NCI-H2029 (cell line): ENCODE measurements at regions not wholly inside any gene's neighbourhood (a gene's known extent, or its start where the extent isn't known, plus 50 kb on each side); places are given as distances from the start of the nearest gene placed in this dataset.
A peak's percentile ranks its signal among the peaks of the same experiment; 100 is the strongest.

Experiments
- DNase-seq: peaks from one replicate; lab custom pipeline; 2025; lab: John Stamatoyannopoulos, UW

DNA sequence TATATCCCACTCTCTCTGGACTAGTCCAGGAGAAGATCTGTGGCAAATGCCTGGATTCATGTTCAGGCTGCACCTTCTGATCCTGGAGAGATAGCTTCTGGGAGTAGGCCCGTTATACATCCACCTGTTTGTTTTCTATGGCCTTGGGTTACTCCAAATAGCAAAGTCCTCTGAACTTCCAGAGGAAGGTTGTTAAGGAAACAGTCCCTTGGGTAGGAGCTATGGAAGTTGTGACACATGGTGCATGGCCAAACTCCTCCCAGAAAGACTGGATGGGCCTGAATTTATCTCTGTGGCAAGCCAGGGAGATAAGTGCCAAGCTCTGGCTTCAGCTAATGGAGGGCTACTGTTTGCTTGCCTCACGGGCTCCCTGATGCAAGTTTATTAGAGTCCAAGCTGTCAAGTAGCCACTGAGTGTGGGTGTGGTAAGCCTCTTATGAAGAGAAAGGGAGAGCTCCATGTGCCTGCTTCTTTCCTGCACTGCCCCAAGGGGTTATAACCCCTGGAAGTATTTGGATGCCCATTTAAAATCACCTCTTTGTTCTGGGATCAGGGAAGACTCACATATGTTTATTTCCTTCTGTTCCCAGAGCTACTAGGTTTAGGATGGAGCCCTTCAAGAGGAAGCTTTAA lies 328.7 kb upstream of the ATP11B start:
- no peak for DNase-seq

DNA sequence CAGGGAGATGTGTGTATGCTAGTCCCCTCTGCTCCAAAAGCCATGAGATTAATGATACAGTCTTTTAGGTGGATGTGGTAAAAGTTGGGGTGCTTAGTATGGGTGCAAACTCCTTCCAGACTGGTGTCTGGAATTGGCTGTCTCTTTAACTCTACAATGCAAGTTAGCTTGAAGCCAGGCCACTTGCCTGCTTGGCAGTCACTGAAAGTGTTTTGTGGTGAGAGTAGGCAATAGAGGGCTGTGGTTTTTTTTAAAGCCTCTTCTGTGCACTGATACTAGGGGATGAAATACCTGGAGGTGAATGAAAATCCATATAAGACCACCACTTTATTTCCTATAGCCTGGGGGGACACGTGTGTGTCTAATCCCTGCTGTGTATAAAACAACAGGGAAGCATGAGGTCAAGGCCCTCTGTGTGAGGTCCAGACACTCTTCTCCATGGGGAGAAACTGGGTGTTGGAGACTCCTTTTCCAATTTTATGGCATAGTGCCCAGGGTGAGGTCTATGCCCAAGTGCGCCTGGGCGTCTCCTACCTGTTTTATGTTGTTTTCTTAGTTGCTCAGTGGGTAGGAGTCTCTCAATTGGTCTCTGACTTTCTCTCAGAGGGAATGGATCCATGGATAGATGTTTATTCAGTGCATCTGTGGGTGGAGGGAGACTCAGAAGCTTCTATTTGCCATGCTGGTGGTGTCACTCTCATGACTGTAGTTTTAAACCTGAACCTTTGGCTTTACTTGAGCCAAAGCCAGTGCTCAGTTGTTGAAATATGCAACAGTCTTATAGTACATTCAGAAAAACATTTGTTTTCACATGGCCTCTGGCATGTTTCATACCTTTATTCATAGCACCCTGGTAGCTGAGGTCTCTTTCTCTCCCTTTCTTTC lies 327.8 kb upstream of the ATP11B start:
- peak; percentile 87 for DNase-seq

DNA sequence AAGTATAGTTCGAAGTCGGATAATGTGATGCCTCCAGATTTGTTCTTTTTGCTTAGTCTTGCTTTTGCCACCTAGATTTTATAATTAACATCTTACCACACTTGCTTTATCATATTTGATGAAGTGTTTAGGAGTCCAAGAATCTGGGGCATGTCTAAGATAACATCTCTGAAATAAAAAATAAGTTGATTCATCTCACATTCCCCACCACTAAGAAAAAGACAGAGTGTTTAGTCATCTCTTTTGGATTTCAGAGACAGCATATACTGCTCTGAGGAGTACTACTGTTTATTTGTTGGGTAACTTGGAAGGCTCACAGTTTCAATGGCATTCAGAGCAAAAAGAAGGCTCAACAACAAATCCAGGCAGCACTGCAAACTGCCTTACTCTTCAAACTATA lies 324.2 kb upstream of the ATP11B start:
- DNase-seq, result no peak

DNA sequence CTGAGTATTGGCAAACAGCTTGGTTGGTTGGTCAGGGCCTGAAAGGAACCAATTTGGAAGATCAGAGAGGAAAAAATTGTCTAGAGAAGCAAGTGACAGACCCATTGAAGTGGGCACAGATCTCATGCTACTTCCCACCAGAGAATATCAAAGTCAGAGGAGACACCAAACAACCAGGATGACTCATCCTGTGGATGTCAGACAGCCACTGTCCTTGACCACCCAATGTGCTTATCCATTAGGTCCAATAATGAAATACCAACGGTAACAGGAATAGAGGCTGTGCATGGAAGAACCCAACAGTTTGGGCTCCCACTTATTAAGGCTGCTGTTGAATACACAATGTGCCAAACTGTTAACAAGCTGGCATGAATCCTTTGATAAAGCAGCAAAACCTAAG lies 323.1 kb upstream of the ATP11B start:
- DNase-seq, result no peak

DNA sequence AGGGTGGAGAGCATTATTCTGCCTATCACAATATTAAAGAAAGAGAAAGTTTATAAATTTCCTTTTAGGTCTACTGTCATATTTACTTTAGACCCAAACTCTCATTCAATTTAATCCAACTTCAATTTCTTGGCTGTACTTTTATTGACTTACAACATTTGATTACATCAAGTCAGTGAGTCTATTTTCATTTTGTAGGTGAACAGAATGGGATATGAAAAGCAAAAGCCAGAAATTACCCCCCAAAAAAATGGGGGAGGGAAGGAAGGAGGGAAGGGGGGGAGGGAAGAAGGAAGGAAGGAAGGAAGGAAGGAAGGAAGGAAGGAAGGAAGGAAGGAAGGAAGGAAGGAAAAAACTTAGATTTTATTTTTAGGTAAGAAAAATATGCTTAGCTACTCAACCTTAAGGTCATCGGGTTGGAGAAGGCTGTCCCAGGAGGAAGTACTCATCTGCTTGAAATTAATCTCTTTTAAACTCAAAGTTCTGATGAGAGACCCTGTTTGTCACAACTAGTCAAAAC lies 320.1 kb upstream of the ATP11B start:
- DNase-seq, result no peak

DNA sequence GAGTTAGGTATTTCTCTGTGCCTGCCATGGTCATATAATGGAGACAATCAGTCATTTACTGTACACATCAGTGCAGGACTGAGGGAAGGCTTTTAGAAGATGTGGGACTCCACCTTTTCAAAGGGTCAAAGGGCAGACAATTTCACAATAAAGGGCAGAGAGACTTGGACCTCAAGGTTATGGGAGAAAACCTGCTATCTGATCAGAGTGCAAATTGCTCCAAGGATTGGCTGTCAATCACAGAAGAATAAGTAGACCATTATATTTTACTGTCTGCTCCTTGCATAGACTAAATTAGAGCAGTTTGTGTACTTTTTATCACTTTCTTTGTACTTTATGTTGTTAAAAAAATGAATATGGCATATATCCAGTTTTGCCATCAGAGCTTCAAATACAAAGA lies 314.9 kb upstream of the ATP11B start:
- DNase-seq, result no peak

DNA sequence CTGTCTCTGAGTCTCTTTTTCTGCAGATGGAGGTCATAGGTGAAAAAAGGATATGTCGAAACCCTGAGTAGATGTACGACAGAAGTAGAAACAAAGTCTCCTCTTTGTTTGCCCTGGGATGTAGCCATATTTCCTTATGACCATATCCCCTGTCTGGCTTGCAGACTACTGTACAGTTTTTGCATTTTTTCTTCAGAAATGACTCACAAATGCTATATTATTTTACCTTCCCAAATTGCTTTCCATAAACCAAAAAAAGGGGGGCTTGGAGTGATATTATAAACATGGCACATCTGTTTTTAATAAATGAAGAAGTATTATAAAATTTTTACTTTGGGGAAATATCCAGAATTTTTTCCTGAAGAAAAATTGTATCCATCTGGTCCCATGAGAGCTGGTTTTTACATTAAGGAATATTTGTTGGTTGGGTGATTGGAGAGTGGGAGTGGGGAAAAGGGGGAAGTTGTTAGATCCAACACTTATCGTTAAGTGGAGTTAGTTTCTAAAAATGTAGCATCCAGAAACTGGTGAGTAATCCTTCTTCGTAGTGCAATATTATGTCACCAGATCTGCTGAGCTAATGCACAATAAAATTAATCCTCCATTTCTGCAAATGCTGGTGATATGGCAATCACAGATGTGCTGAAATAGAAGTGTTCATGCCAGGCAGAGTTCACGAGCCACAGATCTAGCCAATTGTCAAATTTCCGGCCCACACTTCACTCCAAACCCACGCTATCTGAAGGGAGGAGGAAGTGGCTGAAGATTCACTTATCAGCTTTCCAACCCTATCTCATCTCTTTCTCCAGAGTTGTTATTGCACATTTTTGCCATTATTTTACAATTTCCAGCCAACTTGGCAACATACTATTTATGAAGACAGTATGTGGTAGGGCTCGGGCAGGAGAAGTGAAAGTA lies 313.6 kb upstream of the ATP11B start:
- DNase-seq, result no peak

DNA sequence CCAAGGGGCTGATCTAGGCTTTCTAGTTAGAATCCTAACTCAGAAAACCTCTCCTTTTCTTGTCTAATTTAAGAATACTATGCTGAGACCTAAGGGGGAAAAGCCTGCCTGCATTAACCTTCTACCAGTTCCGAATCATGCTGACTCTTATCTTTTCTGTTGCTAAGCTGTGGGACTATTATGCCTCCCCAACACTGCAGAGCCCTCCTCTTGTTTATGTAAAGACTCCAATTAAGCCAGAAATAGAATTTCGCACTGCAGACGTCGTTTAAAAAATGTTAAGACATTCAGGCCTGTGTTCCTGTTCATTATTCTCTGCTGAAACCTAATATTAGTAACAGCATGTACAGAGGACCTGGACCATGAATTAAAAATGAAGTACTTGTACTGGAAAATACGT lies 310.6 kb upstream of the ATP11B start:
- no peak for DNase-seq

DNA sequence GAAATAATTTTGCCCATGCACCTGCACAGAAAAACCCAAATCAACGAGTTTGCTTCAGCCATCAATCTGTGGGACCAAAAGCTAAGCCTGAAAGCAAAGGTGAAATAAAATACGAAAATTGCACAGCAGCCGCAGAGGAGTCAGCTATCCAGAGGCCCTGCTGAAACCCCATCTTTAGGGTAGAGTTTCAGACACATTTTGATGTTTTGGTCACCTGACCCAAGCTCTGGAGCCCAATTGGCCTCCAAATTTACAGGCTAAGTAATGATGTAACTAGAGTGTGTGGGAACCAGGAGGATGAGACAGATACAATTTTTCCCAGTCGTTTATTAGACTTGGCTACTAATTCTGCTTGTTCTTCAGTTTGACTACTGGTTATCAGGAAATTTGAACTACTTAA lies 308.6 kb upstream of the ATP11B start:
- peak; percentile 30 for DNase-seq

DNA sequence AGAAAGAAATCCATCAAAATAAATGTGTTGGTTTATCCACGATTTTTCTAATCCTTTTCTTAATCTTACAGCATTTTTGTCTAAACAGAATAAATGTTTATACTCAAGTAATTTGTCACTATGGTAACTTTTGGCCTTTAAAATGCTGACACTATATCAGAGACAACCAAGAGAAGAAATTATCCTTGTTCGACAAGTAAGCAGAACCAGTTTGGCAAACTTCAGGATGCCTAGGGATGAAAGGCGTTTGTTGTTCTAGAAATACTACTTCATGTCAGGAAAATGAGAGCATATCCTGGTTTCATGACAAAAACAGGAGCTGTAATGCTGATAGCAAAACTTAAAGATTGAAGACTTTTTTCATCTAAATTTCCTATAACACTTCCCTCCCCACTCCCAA lies 308.0 kb upstream of the ATP11B start:
- peak; percentile 10 for DNase-seq

DNA sequence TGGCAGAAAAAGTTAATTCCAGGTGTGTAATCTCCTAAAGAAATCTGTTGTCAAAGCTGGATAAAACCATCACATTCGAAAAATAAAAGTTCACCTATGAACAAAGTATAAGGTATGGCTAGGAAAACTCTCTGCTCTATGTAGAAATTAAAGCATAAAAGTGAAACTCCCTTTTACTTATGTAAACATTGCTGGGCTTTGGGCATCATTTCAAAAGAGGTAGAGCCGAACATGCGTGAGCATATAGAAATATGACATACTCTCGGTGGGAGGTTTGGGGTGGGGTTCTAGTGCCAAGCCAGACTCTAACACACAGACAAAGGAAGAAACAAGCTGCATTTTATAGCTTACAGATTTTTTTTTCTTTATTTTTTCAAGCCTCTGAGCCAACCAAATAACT lies 306.8 kb upstream of the ATP11B start:
- DNase-seq, result no peak

DNA sequence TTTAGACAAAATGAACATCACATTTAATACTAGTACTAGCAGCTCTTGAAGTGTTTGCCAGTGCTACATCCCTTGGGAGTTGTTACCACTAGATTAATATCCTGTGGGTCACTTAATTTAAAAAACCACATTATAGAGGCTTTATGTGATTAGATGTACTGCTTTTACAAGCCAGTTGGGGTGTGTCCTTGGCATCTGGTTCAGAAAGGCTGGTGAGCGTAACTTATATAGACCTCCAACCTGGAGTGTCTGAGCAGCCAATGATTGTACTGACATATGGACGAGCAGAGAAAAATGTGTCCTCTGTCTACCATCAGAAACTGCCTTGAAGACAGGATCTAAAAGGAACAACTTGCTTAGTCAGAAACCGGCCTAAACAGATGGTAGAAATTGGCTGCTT lies 306.2 kb upstream of the ATP11B start:
- DNase-seq, result no peak

DNA sequence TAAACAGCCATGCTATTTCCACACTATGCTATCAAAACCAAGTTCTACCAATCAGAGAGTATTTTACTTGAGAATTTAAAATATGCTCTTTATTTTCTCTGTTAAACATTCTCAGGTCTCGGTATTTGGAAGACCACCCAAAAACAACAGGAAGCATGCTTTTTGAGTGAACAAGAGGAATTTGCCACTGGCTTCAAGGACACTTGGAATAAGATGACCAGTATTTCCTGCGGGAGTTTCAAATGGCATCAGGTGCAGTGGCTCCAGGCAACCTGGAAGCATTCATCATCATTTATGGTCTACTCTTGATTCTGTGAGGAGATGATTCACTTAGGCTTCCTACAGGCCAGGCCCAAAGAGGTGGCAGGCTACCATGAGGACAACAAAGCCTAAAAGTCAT lies 305.7 kb upstream of the ATP11B start:
- DNase-seq, result peak; percentile 53

DNA sequence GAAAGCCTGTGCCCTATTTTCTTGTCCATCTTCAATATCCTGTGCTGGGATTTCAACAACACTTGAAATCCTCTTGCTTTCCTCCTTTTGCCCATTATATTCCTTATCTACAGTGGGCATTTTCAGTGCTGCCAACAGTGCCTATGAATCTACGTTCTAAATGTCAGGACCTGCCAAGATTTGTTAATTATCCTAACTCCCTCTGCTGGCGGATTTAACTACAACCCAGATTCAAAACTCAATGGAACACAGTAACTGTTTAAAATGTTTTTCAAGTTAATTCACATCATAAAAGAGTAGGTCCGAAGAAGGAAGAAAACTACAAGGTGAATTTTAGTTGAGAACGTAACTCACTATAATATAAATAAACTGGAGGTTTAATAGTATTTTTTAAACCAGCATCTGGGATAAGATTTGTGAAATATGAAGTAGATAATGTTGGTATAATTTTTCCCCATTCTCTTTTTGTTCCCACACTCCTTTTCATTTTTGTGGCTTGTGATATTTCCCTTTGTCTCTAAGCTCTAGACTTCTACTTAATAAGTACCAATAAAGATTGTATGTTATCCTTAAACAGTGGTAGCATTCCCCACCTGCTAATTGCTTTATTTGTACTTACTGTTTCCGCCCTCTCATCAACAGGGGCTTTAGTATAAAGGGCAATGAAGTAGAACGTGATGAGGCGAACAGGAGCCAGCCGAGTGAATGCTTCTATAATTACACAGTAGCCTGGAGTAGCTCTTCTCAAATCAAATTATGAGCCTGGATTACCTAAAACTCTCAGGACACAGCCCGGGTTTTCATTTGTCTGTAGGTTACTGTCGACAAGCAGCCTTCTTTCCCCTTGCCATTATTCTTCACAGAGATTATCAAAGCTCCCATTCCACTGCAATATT lies 302.5 kb upstream of the ATP11B start:
- peak; percentile 96 for DNase-seq

DNA sequence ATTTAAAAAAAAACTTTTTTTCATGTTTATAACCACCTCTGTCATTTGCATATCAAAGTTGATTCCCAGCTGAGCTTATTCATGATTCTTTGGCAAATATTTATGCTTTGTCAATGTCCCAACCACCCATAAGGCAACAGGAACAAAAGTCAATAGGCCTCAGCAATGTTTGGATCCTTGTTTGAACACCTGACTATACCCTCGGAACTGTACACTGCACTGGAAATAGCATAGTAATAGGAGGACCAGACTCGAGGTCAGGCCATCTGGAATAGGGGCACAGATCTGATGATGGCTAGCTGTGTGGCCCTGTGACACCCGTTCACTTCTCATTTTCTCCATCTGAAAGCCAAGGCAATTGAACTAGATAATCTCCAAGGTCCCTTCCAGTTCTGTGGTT lies 301.7 kb upstream of the ATP11B start:
- peak; percentile 82 for DNase-seq

DNA sequence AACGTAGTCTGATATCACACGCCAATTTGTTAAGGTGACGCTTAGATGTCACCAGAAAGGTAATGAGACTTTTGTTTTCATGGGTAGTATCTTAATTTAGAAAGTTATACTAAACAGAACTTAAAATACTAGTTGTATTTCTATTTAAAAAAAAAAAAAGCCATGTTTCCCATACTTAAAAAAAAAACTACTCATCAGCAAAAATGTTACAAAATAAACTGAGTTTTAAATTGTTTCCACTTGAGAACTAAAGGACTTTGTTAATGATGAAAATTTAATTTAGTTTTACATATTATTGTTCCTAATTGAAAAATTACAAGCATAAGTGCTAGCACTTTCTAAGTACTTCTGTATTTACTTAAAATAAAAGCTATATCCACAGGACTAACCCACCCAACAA lies 300.8 kb upstream of the ATP11B start:
- DNase-seq, result no peak

DNA sequence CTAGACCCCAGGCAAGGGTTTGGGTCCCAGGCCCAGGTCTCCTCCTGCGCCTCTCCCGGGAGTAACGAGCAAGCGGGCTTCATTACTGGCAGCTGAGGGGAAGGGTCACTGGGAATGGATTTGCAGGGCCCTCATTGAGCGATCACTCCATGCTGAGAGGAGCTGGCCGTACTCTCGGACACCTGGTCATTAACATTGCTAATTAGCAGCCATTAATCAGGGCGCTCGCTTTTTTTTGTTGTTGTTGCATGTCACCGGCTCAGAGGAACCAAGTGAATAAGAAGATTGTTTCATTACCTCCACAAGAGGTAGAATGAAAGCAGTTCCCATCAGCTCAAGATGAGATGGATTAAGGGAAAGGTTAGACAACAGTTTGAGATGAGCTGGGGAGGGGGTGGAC lies 293.0 kb upstream of the ATP11B start:
- no peak for DNase-seq

DNA sequence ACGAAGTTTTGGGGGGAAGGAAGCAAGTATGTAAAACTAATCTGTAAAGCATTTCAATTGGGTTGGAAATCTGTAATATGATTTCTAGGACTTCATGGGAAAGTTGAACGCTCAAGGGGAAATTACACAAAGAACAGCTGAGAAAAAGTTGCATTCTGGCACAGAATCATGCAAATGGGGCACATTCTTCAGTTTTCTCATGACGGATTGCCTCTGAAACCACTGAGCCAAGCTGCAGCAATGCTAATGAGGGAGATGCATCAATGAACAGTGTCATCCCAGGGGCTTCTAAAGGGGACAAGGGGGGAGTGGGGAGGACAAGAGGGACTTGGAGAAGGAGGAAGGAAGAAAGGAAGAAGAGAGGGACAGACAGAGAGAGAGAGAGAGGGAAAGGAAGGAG lies 291.4 kb upstream of the ATP11B start:
- no peak for DNase-seq

DNA sequence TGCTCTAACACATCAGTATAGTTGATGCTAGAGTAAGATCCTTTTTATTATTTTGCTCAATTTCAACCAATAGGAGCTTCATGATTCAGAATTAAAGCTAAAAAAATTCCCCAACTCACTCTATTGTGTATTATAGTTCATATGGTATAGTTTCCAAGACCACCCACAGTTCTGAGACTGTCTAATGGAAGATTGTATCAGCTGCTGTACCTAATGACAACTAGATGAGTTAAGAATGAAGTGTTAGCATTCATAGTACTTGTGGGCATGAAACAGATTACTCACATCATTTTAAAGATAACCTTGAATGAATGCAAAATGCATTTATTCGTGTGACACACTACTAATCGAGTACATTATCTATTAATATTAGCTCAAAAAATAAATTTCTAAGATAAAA lies 289.9 kb upstream of the ATP11B start:
- DNase-seq, result no peak

DNA sequence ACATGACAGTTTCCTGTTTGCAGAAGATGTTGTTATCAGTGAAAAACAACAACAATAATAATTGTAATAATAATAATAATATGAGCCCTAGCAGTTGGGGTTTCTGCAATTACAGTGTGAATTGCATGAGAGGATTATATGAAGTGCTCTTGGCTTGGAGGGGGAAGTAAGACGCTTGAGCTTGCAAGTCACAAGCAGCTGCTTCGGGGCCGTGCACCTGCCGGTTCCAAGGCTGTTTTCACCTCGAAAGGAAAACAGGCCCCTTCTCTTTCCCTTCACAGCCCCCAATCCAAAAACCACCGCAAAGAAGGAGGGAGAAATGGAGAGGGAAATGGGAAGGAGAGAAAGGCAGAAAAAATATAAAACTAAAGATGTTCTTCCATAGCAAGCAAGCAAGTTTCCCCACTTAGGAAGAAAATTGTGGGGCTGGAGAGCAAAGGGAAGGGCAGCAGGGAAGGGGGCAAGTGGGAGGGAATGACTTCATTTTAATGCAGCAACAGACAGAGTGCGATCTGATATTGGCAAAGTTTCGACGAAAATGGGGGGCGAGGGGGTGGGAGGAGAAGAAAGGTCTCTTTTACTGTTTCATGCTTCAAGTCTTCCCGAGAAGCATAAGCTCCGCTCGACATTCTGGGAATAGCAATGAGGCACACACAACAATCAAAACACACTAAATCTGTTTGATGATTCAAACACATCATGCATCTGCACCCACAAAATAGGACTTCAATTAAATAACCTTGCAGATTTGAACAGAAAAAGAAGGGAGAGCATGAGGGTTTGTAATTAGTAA lies 284.2 kb upstream of the ATP11B start:
- peak; percentile 35 for DNase-seq
